Left ventricle myocardium inferior (tissue), 1 donor: ENCODE measurements at regions not wholly inside any gene's neighbourhood (a gene's known extent, or its start where the extent isn't known, plus 50 kb on each side); places are given as distances from the start of the nearest gene placed in this dataset.

Experiments used
- DNase-seq: peaks from one replicate; pipeline ENCODE4 v3.0.0-alpha.2; 2020
- H3K27ac ChIP-seq: fragments of 200-600 bp; replicated peaks from 2 replicates; pipeline ENCODE4 v1.8.0; 2021
- H3K27me3 ChIP-seq: fragments of 200-600 bp; 2 replicates; pipeline ENCODE4 v1.8.0; 2021; ENCODE audit warnings: low read depth
- H3K36me3 ChIP-seq: fragments of 200-600 bp; 2 replicates; pipeline ENCODE4 v1.8.0; 2021
- H3K4me1 ChIP-seq: fragments of 200-600 bp; 2 replicates; pipeline ENCODE4 v1.8.0; 2021
- H3K4me3 ChIP-seq: fragments of 200-600 bp; 2 replicates; pipeline ENCODE4 v1.8.0; 2021; ENCODE audit warnings: mild to moderate bottlenecking, moderate library complexity
- H3K9me3 ChIP-seq: fragments of 200-600 bp; replicated peaks from 2 replicates; pipeline ENCODE4 v1.8.0; 2021
- CTCF ChIP-seq: fragments of 200-600 bp; IDR thresholded peaks from 2 replicates; pipeline ENCODE4 v1.8.0; 2021; ENCODE audit warnings: antibody characterized with exemption, mild to moderate bottlenecking, borderline replicate concordance
- intact Hi-C: fragments of 100-400 bp; cut with micrococcal nuclease; formaldehyde crosslinking; loops from one replicate; pipeline ENCODE4 v1.11.0; 2022
- donor health status: DM: no; HTN: yes; CAD: no; lungs with severe emphysema.

GRCh38 chr15:31567861-31568260 is 241.2 kb downstream of the KLF13 start:
- Histone ChIP-seq H3K27me3 (no peaks in the 10 kb centered on the region), H3K9me3 (peaks cover 20% of the 10 kb centered on the region), H3K4me1 (no peaks in the 10 kb centered on the region), H3K4me3 (no peak overlapping the region), H3K36me3 (peaks cover 24% of the 10 kb centered on the region), H3K27ac (no peak overlapping the region)
- TF ChIP-seq CTCF = no peak
- intact Hi-C loops = no loop called here
- no peak for DNase-seq

GRCh38 chr15:31569836-31570235 is 243.2 kb downstream of the KLF13 start:
- H3K36me3 ChIP-seq = peaks cover 24% of the 10 kb centered on the region
- H3K27me3 ChIP-seq = no peaks in the 10 kb centered on the region
- peaks cover 20% of the 10 kb centered on the region for H3K9me3 ChIP-seq
- DNase-seq = no peak
- intact Hi-C loops = no loop called here
- no peak overlapping the region for H3K4me3 ChIP-seq
- no peak overlapping the region for H3K27ac ChIP-seq
- peaks cover 2% of the 10 kb centered on the region for H3K4me1 ChIP-seq
- no peak for TF ChIP-seq CTCF

GRCh38 chr15:31570591-31570990 is 244.0 kb downstream of the KLF13 start:
- Histone ChIP-seq H3K36me3 (peaks cover 24% of the 10 kb centered on the region), H3K4me1 (peaks cover 8% of the 10 kb centered on the region), H3K4me3 (no peak overlapping the region), H3K27me3 (no peaks in the 10 kb centered on the region), H3K27ac (no peak overlapping the region), H3K9me3 (peaks cover 20% of the 10 kb centered on the region)
- no peak for TF ChIP-seq CTCF
- DNase-seq = no peak
- intact Hi-C loops = no loop called here

GRCh38 chr15:31571676-31572075 is 245.0 kb downstream of the KLF13 start:
- intact Hi-C loops = no loop called here
- Histone ChIP-seq H3K4me3 (no peak overlapping the region), H3K27ac (no peak overlapping the region), H3K4me1 (peaks cover 8% of the 10 kb centered on the region), H3K9me3 (peaks cover 20% of the 10 kb centered on the region), H3K27me3 (no peaks in the 10 kb centered on the region), H3K36me3 (peaks cover 24% of the 10 kb centered on the region)
- TF ChIP-seq CTCF = peak; percentile 33
- no peak for DNase-seq

- Histone ChIP-seq H3K4me3 (no peak overlapping the region), H3K27me3 (no peaks in the 10 kb centered on the region), H3K4me1 (peaks cover 8% of the 10 kb centered on the region), H3K27ac (no peak overlapping the region), H3K36me3 (peaks cover 13% of the 10 kb centered on the region), H3K9me3 (peaks cover 3% of the 10 kb centered on the region)
- intact Hi-C loops = no loop called here
- DNase-seq = no peak
- TF ChIP-seq CTCF = no peak
Measured at GRCh38 chr15:31573759-31574158, 247.1 kb downstream of the KLF13 start.

GRCh38 chr15:31574766-31575165 is 248.1 kb downstream of the KLF13 start:
- peaks cover 3% of the 10 kb centered on the region for H3K36me3 ChIP-seq
- DNase-seq = no peak
- no peak overlapping the region for H3K4me3 ChIP-seq
- H3K4me1 ChIP-seq = peaks cover 8% of the 10 kb centered on the region
- H3K9me3 ChIP-seq = no peaks in the 10 kb centered on the region
- no peak for TF ChIP-seq CTCF
- intact Hi-C loops = no loop called here
- no peaks in the 10 kb centered on the region for H3K27me3 ChIP-seq
- no peak overlapping the region for H3K27ac ChIP-seq
